ENCODE measurements at regions not wholly inside any gene's neighbourhood (a gene's known extent, or its start where the extent isn't known, plus 50 kb on each side); places are given as distances from the start of the nearest gene placed in this dataset.

- Histone ChIP-seq H3K27me3 (ENCODE audit: control insufficient read depth in 2 of 2, insufficient read depth in 2 of 2, low read length in 2 of 2) (no peaks in the 10 kb centered on the region), H3K9me1 (ENCODE audit: control insufficient read depth, insufficient read depth, low read length) (no peaks in the 10 kb centered on the region), H2AFZ (ENCODE audit: low read depth, low read length) (no peak overlapping the region), H3K4me2 (ENCODE audit: insufficient read depth, low read length) (no peak overlapping the region), H3K9me3 (replicated peaks; ENCODE audit: control insufficient read depth, insufficient read depth, low read depth, low read length) (no peaks in the 10 kb centered on the region), H3K36me3 (ENCODE audit: control insufficient read depth, insufficient read depth, low read length) (no peaks in the 10 kb centered on the region), H3K27ac (ENCODE audit: extremely low read depth, low read depth, low read length) (no peak overlapping the region), H3K9ac (ENCODE audit: insufficient read depth in 1 of 2, low read depth in 2 of 2, low read length in 2 of 2) (no peak overlapping the region), H3K79me2 (ENCODE audit: control insufficient read depth, insufficient read depth, low read length) (no peaks in the 10 kb centered on the region), H3K4me3 (no peak overlapping the region), H4K20me1 (replicated peaks; ENCODE audit: control insufficient read depth, insufficient read depth, low read length) (no peaks in the 10 kb centered on the region), H3K4me1 (replicated peaks in 1 of 2; ENCODE audit: control insufficient read depth in 2 of 2, insufficient read depth in 2 of 2, low read length in 2 of 2) (peaks cover 5 to 9% of the 10 kb centered on the region in 2 experiments; a peak in 4 of 5 replicates)
- intact Hi-C loops (cut with micrococcal nuclease): no loop called here
- BruUV-seq (replicated peaks): no TSS peak
- ChIA-PET CTCF (ENCODE audit: low intra/inter-chr PET ratio) (no interaction called here), POLR2A (no interaction called here)
- FAIRE-seq: peak; percentile 65
- no peak for DNase-seq (ENCODE audit: extremely low read depth in 1 of 4, low spot score in 3 of 4)
- ATAC-seq: no peak
- no peak for TF ChIP-seq TGIF2 (CRISPR knock-in tag; IDR thresholded peaks at IDR 0.05)
- TF ChIP-seq HIVEP1 (CRISPR knock-in tag; IDR thresholded peaks at IDR 0.05): no peak
- TF ChIP-seq COPS2 (conservative IDR thresholded peaks at IDR 0.05): no peak
- no peak for TF ChIP-seq RBBP5 (IDR thresholded peaks at IDR 0.05; ENCODE audit: borderline replicate concordance, insufficient read depth, low read length, poor library complexity, severe bottlenecking)
- TF ChIP-seq TARDBP (IDR thresholded peaks at IDR 0.05): no peak
- TF ChIP-seq NKRF (IDR thresholded peaks at IDR 0.05; ENCODE audit: borderline replicate concordance): no peak
- no peak for TF ChIP-seq CEBPG (CRISPR knock-in tag; IDR thresholded peaks at IDR 0.05)
- TF ChIP-seq CEBPG (tag; conservative IDR thresholded peaks at IDR 0.05 in 1 of 2, IDR thresholded peaks at IDR 0.05 in 1 of 2): no peak
- in situ Hi-C loops (cut with MboI): no loop called here
- 84% methylated on average over 8 of the region's 8 CpGs for WGBS (ENCODE audit: insufficient coverage, low coverage, missing lambda C conversion rate)
Observed at GRCh38 chr10:128622706-128623105, 496.5 kb upstream of the MKI67 start.

Measured in K562 (cell line).